GM18868 (cell line): ENCODE measurements at regions not wholly inside any gene's neighbourhood (a gene's known extent, or its start where the extent isn't known, plus 50 kb on each side); places are given as distances from the start of the nearest gene placed in this dataset.
A peak's percentile ranks its signal among the peaks of the same experiment; 100 is the strongest.
"Not testable (repeated sequence)": the region's sequence is repeated elsewhere in the genome, so short reads cannot be mapped to it uniquely, and the experiment has no call there.

Source experiments
- ATAC-seq: cut with Tn5 transposase; IDR thresholded peaks from one replicate; pipeline ENCODE4 v1.9.1; 2021; ENCODE audit warnings: mild to moderate bottlenecking, moderate library complexity; ENCODE audit not compliant: unreplicated experiment

GRCh38 chr18:26654616-26655524 lies 106.5 kb upstream of the KCTD1 start:
- no peak for ATAC-seq

DNA sequence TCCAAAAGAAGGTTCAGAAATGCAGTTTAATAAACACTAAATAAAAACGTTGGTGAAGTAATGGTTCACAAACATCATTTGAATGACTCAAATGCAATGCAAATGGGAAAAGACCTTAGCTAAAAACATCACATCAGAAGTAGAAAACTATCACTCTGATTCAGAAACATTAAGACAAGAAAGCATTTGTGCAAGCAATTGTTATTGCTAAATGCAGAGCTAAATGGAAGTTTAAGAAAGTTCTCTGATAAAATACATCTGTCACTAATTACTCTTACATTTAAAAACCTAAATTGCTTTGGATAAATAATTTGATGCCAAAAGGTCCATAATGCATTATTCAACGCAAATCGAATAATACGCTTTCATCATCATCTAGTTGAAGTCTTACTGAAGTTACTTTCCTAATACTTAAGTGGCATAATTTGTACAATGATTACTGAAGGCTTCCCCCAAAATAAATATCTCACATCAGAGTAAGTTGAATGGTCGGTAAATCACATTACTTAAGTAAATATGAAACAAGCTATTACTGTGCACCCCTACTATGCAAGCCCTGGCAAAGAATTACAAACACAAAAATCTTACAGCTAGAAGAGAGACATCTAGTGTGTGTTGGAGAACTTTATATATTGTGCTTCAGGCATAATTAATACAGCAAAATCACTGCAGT lies 105.7 kb upstream of the KCTD1 start:
- no peak for ATAC-seq

DNA sequence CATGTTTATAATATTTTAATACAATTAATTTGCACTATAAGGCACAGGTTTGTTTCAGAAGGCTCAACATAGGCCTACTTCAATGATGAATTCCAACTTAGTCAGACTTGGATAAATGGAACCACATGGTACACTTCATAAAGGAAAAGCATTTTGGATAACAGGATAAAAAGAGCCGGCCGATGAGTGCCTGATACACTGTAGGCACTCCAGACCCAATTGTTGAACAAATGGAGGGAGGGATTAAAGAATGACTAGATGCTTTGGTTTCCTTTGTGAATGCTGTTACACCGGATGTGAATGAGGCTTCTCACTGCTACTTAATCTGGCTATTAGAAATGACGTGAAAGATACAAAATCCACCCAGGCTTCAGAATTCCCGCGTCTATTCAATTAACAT lies 104.1 kb upstream of the KCTD1 start:
- no peak for ATAC-seq

GRCh38 chr18:26650310-26651268 lies 102.2 kb upstream of the KCTD1 start:
- no peak for ATAC-seq

DNA sequence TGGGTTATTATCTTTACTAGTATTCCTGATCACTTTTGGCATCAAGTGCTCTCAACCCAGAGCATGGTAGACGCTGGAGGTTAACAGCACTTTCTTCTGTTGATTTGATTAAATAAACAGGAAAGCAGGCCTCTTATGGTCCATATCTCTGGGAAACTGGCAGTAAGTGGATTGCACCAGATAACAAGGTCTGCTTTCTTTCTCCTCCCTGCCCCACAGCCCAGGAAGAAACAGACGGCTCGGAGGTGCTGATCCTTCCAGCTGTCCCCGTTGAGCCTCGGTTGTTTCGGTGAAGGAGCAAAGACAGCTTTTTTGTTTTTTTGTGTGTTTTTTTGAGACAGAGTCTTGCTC lies 100.8 kb upstream of the KCTD1 start:
- ATAC-seq, result no peak

DNA sequence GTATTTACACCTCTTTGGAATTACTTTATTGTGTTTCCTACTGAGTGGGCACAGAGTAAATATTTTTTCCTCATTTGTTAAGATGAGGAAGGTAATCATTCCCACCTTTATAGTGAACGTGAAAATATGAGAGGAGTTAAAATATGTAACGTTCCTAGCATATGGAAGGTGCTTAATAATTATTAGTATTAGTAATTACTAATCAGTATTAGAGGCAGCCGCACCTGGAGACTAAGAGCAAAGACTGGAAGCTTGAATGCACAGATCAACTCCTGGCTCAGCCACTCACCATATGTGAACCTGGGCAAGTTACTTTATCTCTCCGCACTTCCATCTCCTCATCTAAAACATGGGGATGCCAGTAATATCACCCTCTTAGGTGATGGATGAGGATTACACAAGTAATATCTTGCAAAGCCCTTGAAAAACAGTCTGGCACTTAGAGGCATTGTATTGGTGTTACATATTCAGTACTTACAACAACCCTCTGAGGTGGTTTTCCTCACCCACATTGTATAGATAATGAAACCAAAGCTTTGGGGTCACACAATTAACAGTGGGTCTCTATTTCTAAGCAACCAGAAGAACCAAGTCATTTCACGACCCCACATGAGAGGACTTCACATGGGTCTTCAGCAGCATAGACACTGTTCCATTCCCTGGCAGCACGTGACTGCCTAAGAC lies 100.3 kb upstream of the KCTD1 start:
- peak; percentile 43 for ATAC-seq

GRCh38 chr18:26646901-26647300 lies 98.5 kb upstream of the KCTD1 start:
- ATAC-seq, result no peak

DNA sequence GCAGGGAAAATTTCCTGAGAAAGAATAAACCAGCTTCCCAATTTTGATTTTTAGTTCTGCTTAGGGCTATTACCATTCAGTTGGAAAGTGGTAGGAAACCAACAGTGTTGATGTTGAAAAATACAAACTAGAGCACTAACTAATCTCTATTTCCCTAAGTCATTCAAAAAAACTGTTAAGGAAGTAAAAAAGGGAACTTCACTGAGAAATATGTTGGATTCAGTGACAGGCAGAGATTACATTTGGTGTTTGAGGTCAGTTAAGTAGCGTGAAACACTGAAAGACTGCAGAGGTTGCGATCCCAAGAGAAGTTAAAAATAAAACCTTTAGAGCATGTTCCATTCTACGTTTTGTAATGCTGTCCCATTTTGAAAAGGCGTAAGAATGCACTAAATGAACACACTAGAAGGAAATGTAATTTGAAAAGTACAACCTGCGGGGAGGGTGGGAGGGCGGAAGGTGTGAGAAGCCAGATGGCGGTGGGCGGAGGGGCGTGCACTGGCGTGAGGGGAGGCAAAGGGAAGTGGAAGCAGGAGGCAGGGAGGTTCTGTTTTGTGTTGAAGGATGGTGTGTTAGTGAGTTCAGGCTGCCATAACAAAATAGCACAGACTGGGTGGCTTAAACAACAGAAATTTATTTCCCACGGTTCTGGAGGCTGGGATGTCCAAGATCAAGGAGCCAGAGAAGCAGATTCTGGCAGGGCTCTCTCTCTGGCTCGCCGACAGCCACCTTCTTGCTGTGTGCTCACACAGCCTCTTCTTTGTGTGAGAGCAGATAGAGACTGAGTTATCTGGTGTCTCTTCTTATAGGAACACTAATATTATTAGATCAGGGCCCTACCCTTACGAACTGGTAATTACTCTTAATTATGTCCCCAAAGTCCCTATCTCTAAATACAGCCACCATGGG lies 94.3 kb upstream of the KCTD1 start:
- ATAC-seq, result no peak

- ATAC-seq, result no peak
Observed at GRCh38 chr18:26640541-26640940, 92.2 kb upstream of the KCTD1 start.

GRCh38 chr18:26639149-26639548 lies 90.8 kb upstream of the KCTD1 start:
- no peak for ATAC-seq

DNA sequence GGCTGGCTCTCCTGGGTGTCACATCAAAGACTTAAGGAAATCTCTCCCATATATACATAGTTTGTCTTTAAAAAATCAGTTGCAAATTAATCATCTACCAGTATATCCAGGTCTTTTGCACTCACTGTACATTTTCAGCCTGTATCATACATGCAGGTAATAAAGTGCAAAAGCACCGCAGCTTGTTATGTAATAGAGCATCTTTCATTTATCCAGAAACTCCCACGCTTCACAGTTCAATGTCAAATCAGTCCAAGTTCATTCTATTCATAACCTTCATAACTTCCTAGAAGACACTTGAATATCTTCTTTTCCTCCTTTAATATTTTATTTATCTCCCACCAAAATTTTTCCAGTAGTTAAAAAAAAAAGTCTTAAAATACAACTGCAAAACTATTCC lies 89.6 kb upstream of the KCTD1 start:
- no peak for ATAC-seq

GRCh38 chr18:26637324-26637723 lies 89.0 kb upstream of the KCTD1 start:
- no peak for ATAC-seq

DNA sequence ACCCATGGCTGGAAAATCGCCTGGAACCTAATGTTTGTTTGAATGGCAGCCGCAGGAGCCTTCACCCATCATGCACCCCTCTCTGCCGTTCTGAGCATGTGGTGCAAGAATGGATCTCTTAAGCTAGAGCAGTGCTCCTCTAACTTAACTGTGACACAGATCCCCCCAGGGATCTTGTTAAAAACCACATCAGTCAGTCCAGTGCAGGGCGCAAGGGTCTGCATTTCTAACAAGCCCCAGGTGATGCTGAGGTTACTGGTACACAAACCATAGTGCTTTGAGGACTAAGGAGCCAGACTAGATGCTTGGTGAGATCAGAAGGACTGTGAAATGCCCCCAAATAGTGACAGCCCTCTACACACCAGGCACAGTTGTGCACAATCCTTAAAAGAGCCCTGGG lies 87.1 kb upstream of the KCTD1 start:
- no peak for ATAC-seq

- ATAC-seq, result no peak
Observed at GRCh38 chr18:26634631-26635030, 86.3 kb upstream of the KCTD1 start.

DNA sequence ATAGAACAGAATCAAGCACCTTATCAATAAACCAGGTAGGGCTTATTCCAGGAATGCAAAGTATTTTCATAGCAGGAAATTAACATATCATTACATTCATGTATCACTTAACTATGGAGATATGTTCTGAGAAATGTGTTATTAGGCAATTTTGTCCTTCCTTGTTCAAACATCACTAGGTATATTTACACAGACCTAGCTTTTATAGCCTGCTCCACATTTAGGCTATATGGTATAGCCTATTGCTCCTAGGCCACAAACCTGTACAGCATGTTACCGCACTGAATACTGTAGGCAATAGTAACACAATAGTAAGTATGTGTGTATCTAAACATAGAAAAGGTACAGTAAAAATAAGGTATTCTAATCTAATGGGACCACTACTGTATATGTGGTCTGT lies 82.8 kb upstream of the KCTD1 start:
- no peak for ATAC-seq

- ATAC-seq, result no peak
Observed at GRCh38 chr18:26630596-26630995, 82.2 kb upstream of the KCTD1 start.

GRCh38 chr18:26628017-26628416 lies 79.7 kb upstream of the KCTD1 start:
- ATAC-seq, result no peak

DNA sequence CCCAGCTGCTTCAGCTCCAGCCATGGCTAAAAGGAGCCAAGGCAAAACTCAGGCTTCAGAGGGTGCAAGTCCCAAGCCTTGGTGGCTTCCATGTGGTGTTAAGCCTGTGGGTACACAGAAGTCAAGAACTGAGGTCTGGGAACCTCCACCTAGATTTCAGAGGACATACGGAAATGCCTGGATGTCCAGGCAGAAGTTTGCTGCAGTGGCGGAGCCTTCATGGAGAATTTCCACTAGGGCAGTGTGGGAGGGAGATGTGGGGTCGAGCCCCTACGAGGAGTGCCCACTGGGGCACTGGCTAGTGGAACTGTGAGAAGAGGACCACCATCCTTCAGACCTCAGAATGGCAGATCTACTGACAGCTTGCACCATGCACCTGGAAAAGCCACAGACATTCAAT lies 76.1 kb upstream of the KCTD1 start:
- no peak for ATAC-seq

GRCh38 chr18:26623314-26623713 lies 75.0 kb upstream of the KCTD1 start:
- not testable (repeated sequence) for ATAC-seq
